Activated T-helper 9 cell treated with anti-CD3 and anti-CD28 coated beads, Interleukin-2, amount 50 U/mL, for 16 hours (primary cell): ENCODE measurements at regions not wholly inside any gene's neighbourhood (a gene's known extent, or its start where the extent isn't known, plus 50 kb on each side); places are given as distances from the start of the nearest gene placed in this dataset.

Experiments used
- DNase-seq: peaks from one replicate; pipeline ENCODE4 v3.0.0-alpha.2; 2020; ENCODE audit warnings: low read depth

DNA sequence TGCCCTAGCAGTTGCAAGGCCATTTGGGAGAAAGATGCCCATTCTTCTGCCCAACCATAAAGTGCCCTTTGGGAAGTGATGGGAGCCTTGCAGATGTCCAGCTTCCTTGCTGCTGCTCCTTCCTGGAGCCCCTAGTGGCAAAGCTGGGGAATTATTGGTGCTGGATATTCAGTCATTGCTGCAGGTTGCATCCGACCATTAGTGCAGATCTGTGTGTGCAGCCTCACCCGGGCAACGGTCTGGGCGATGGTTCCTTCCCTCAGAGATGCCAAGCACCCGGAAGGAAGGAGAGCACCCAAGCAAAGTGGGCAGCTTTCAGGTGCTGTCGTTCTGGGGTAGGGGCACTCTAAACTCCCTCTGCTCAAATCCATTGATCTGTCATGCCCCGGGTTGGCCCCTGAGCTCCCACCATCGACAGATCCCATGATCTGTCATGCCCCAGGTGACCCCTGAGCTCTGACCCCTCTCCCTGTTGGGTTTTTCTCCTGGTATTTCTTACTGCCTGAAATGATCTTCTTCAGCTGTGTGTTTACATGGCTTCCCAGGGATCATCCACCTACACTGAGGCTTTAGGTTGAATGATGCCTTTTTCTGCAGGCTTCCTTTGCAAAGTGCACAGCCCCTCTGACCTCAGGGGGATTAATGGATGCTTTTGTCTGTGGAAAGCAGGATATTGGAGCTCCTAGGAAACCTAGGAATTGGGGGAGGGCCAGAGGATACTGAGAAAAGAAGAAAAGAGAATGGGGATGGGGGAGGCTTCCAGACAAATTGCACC, 467.5 kb downstream of the PTPRU start:
- no peak for DNase-seq

DNA sequence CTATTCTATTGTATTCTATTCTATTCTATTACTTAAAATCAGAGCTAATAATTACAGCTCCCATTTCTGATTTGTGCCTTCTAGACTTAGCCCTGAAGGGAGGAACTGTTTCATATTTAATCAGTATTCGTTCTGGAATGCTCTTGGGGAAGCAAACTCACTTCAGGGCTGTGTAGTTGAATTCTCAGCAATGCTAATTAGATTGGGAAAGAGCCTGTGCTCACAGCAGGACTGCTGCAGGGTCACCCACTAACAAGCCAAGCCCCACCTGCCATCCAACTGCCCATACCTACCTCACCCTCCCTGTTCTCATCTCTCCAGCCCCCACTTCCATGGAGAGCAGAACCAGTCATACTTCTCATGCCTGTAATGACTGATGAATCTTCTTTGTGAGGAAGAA, 464.2 kb downstream of the PTPRU start:
- DNase-seq: no peak

DNA sequence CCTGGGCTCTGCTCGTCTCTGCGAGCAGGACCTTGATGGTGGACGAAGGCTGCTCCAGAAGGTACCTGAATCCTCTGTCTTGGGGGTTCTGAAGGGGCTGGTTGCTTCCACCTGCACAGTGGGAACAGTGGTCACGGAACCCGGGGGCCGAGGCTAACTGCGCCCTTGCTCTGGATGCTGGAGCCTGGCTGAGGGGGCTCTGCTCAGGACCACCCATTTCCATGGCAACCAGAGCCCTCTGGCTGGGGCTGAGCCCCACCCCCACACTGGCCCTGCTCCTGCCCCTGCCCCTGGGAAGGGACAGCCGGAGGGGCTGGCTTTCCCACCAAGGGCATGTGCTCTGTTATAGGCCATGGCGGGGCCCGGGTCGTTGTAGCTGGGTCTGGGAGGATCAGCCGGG, 462.3 kb downstream of the PTPRU start:
- no peak for DNase-seq

DNA sequence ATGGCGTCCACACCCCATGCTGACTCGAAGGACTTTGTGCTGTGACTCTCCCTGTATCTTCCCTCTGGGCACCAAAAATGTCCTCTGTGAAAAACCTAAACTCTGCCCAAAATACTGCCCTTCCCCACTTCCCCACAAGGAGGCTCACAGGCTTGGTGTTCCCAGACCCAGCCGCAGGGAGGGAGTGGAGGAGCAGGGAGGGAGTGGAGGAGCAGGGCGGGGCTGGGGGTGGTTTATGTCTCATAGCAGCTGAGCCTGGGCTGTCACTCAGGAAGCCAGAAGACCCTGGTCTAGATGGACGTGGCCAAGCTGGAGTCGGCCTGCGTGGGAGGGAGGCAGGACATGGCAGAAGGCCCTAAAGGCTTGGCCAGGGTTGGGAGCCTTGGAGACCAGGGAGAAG, 461.7 kb downstream of the PTPRU start:
- no peak for DNase-seq

DNA sequence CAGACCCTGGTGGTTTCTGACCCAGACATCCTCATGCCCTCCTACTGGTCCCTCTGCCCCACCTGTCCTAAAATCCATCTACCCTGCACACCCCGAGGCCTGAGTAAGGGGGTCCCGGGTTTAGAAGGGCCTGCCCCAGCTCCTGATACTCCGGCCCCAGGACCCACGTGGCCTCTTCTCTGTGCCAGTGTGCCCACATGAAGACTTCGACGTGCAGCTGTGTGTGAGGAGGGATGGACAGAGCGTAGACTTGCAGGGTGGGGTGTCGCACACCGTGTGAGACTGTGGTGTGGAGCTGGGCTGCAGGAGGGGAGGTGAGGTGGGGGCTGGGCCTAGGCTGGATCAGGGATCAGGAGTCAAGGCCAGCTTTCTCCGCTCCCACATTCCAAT, 461.1 kb downstream of the PTPRU start:
- no peak for DNase-seq

DNA sequence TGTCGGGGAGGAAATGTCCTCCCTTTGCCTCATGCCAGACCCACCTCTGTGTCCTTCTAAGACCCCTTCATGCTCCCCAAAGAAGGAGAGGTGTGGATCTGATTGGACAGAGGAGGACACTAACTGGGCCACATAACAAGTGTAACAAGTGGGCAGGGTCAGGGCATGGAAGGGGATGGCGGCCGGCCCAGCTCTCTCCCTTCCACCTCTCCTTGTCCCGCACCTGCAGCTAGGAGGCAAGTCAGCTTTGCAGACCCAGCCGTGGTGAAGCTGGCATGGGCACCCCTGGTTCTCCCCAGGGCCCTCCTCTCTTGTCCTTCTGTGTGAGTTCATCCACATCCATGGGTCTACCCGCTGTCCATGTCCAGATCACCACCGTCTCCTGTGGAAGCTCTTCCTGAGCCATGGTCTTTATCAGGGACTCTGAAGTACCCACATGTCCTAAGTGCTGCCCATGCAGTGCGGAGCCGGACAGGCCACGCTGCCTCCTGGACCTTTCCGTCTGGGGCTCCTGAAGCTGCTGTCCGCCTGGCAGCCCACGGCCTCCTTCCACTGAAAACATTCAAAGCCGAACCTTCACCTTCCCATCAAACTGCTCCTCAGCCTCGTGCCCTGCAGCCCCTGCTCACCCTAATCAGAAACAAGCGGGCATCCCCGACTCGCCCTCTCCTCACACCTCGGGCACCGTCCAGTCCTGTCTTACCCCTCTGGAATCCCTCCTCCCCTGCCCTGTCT, 460.5 kb downstream of the PTPRU start:
- DNase-seq: no peak

DNA sequence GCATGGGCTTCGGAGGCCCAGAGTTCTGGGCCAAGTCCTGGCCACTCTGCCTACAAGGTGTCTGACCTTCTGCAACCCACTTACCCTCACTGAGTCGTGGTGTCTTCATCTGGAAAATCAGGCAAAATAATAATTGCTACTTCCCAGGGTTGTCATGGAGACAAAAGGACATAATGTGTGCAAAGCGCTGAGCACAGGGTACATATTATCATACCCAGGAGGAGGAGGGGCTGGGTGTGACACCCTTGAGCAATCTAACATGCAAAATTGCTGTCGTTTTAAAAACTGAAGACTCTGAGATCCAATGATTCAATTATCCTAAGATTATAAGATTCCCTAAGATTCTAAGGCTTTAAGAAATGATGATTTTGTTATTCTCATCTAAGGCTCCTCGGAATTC, 459.5 kb downstream of the PTPRU start:
- no peak for DNase-seq

- no peak for DNase-seq
These were observed 458.7 kb downstream of the PTPRU start for GRCh38 chr1:29695036-29695435.

- DNase-seq: no peak
These were observed 455.2 kb downstream of the PTPRU start for GRCh38 chr1:29691499-29691898.

DNA sequence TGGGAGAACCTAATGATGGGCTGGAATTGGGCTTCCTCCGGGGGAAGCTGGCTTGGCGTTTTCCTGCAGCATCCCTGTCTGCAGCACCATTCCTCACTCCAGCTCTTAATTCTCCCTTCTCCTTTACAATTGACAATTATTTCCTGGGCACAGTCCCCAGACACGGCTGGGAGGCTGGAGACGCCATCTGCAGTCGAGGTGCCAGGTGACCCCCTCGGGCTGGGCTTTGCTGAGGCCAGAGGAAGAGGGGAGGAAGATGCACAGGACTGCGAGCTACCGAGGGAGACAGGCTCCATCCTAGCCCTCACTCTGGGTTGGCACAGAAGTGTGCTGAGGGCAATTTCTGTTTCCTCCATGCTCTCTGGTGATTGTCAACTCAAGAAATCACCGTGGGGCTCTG, 453.8 kb downstream of the PTPRU start:
- no peak for DNase-seq

GRCh38 chr1:29689372-29690030, 453.2 kb downstream of the PTPRU start:
- DNase-seq: no peak

DNA sequence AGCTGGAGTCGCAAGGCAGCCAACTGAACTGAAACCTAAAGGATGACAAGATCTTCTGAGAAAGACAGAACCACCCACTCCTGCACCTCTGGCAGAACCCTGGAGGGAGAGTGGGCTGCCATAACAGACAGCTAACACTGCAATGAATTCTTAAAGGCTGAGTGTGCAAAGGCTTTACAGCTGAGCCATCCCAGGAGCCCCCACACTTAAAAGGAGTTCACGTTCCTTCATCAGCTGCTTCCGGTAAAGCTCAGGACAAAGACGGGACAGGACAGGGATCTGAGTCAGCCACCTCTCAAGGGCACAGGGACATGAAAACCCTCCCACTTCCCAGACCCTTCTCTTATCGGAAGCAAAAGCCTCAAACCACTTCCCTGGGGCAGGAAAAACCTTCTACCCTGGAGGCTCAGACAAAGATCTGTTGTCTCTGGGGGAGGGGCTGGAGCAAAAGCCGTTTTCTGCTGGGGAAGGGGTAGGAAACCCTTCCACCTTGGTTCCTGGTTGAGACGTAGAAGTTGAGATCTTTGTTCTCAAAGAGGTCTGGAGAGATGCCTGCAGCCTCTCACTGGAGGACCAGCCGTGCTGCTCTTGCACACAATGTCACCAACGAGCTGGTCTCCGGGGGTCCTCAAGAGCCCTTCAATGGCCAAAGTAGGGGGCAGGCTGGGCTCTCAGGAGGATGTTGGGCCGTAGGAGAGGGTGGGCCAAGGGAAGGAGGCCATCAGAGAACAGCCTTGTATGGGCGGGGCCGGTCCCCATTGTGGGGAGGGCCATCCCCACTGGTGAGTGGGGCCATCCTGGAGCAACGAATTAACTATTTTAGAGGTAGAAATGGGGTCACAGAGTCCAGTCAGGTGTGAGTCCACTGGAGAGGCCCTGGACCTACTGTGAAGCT, 452.4 kb downstream of the PTPRU start:
- DNase-seq: no peak

DNA sequence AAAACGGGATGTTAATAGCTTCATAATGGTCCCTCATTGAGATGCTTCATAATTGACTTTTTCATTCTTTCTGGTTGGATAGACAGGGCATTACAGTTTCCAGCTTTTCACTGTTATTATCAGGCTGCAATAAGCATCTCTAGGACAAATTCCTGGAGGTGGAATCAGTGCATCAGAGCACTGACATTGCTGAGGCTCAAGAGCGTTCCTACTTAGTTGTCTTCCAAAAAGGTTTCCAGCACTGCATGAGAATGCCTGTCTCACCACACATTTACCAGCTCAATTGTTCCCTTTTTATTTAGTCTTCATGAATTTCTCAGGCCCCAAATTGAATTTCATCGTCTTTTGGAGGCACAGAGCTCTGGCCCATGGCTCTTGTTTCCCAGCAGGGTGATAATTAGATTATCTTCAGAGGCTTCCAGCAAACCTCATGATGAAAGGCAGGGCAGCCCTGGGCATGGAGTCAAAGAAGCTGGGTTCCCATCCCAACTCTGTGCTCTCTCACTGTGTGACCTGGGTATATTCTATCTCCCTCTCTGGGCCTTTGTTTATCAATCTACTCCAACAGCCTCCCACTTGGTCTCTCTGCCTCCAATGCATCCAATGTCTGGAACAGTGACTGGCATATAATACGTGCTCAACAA, 451.4 kb downstream of the PTPRU start:
- DNase-seq: no peak

- no peak for DNase-seq
These were observed 450.8 kb downstream of the PTPRU start for GRCh38 chr1:29687166-29687565.

GRCh38 chr1:29686012-29686930, 449.9 kb downstream of the PTPRU start:
- no peak for DNase-seq

DNA sequence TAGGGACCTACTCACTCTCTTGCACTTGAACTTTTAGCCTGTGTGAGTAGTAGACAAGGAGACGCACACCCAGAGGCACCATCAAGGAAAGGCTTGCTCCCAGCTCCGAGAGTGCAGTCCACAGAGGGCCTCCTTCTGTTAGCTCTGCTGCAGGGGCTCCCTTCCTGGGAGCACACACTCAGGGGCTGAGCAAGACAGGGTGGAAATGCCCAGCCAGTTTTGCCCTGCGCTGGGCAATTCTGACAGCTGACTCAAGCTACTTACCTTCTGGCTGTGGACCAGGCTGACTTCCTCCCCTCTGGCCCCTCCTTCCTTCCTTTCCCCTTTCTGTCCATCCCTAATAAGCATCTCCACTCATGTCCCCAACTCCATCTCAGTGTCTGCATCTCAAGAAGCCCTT, 449.1 kb downstream of the PTPRU start:
- no peak for DNase-seq

- DNase-seq: no peak
These were observed 447.8 kb downstream of the PTPRU start for GRCh38 chr1:29684141-29684540.

- no peak for DNase-seq
These were observed 447.1 kb downstream of the PTPRU start for GRCh38 chr1:29683472-29683871.

DNA sequence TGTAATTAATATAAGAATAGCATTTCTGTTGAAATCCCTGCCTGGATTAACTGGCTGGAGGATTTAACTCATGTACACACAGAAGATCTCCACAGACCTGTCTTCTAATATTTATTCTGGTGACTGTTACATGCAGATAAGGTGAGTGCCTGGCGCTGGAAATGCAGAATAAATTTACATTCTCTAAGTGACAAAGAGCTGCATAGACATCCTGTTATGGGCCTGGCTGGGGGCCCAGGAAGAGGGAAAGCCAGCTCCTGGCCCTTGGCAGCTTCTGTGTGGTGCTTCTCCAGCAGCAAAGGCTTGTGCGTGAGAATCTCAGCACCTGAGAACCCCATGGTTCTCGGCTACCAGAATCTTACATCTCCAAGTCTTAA, 446.6 kb downstream of the PTPRU start:
- DNase-seq: no peak

GRCh38 chr1:29682171-29682918, 446.0 kb downstream of the PTPRU start:
- DNase-seq: no peak
